GM12872 (cell line): ENCODE measurements at regions not wholly inside any gene's neighbourhood (a gene's known extent, or its start where the extent isn't known, plus 50 kb on each side); places are given as distances from the start of the nearest gene placed in this dataset.

ENCODE experiments used
- TF ChIP-seq, protein P1 (sequence below): IDR thresholded peaks from 3 replicates; pipeline ENCODE4 v1.5.1; 2011; ENCODE audit warnings: low read depth, mild to moderate bottlenecking, low read length, moderate library complexity; ENCODE audit not compliant: insufficient read depth

DNA sequence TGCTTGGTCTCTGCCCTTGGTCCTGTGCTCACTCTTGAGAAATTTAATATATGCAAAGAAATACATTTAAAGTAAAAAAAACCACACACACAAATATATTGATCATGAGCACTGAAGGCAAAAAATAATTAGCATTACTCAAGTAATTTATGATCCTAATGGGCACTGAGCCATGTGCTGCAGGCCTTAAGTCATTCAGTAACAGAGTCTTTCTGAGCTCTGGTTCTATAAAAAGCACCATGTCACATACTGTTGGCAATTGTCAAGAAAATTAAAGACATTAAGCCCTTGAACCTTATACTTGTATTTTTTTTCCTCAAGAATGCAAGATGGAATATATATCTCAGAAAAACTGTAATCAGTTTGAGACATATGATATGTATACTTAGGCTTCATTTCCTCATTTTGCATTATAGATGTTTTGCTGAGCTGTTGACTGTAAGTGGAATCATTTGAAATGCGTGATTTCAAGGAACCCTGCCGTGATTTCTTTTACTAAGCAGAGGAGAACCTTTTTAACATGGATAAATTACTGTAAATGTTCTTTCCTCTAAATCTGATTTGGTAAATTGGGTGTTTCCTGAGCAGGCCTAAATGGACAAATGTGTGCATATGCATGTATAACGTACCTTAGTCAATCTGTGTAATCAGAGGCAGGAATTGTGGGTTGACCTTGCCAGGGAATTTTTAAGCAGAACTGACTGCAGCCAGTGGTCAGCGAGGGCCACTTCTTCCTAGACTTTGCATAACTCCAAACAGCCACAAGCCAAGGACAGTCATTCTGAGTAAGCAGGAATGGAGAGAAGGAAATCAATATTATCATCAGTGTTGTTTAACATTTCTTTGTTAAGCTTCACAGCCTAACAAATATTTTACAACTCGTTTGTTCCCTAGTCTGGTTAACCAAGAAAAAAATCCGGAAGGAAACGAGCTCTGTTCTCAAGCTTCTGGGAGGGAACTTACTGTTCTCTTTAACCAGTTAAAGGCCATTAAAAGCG is 191.5 kb upstream of the ATP5MC3 start:
- TF ChIP-seq, protein P1, sequence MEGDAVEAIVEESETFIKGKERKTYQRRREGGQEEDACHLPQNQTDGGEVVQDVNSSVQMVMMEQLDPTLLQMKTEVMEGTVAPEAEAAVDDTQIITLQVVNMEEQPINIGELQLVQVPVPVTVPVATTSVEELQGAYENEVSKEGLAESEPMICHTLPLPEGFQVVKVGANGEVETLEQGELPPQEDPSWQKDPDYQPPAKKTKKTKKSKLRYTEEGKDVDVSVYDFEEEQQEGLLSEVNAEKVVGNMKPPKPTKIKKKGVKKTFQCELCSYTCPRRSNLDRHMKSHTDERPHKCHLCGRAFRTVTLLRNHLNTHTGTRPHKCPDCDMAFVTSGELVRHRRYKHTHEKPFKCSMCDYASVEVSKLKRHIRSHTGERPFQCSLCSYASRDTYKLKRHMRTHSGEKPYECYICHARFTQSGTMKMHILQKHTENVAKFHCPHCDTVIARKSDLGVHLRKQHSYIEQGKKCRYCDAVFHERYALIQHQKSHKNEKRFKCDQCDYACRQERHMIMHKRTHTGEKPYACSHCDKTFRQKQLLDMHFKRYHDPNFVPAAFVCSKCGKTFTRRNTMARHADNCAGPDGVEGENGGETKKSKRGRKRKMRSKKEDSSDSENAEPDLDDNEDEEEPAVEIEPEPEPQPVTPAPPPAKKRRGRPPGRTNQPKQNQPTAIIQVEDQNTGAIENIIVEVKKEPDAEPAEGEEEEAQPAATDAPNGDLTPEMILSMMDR = no peak

DNA sequence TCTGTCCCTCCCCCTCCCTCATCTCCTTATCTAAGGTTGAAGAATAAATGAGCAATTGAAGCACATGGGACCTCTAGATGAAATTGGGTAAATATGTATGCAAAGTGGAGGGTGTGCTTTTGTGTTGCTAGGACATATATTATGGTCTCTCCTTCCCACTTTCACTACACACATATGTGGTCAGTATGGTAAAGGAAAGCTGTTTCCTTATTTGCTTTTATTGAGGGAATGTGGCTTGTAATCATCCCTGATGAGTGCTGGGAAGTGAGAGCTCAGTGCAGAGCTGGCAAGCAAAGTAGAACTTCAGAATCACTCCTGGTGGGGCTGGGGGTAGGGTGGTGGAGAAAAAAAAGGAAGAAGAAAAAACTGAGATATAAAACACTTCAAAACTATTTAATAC is 189.9 kb upstream of the ATP5MC3 start:
- TF ChIP-seq, protein P1 = no peak

DNA sequence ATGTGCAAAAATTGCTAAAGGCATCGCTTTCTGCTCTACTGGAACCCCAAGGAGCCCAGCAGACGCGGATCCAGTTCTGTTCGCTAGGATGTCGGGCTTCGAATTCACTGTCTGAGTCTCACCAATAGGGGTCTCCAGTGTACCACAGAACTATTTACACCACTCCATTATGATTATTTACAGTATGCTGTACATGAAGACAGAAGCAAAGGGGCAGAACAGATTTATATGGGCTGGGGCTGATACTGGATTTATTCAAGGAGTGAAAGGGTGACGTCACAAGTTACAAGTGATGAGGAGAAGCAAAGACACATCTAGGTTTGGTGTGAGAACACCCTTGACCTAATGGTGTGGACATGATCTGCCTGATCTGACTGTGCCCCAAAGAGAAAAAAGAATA is 185.3 kb upstream of the ATP5MC3 start:
- TF ChIP-seq, protein P1 = peak; percentile 75

DNA sequence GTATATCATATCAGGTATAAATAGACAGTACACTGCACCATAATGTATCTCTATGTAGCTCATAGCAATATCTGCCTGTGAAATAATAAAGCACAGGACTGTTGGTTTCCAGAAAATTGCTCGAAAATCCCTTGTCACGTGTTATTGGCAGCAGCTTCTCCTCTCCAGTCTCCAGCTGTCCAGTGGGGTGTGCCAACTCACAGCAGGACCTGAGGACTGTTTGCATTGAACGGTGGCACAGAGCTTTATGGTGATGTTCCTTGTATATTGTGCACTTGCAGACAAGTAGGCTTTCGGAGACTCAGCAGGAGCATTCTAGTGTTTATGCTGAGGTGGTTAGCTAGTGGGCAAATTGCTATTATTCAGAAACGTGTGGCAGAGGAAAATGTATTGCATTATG is 182.2 kb upstream of the ATP5MC3 start:
- TF ChIP-seq, protein P1 = no peak

DNA sequence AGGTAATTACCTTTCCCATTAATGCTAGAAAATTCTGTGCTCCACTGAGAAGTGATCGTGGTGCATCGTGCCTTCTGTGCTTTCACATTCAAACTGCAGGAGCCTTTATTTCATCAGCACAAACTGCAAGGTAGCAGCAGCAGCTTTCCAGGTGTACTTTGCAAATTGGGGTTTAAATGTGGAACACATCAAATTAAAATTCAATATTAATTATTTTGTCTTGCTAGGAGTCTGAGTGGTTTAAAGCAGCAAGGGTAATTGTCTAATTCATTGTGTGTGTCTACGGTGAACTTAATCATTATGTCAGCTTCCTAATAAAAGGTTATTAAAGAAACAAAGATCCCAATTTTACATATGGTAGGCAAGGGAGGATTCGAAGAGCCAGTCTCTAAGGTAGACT is 180.8 kb upstream of the ATP5MC3 start:
- TF ChIP-seq, protein P1 = no peak

DNA sequence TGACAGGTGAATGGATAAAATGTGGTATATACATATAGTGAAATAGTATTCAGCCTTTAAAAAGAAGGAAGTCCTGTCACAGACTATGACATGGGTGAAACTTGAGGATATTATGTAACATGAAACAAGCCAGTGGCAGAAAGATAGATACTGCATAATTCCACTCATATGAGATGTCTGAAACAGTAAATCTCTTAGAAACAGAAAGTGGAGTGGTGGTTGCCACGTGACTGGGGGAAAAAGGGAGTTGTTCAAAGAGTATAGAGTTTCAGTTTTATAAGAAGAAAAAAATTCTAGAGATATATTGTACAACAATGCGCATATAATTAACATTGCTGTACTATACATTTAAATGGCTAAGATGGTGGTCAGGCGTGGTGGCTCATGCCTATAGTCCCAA is 178.2 kb upstream of the ATP5MC3 start:
- TF ChIP-seq, protein P1 = no peak

DNA sequence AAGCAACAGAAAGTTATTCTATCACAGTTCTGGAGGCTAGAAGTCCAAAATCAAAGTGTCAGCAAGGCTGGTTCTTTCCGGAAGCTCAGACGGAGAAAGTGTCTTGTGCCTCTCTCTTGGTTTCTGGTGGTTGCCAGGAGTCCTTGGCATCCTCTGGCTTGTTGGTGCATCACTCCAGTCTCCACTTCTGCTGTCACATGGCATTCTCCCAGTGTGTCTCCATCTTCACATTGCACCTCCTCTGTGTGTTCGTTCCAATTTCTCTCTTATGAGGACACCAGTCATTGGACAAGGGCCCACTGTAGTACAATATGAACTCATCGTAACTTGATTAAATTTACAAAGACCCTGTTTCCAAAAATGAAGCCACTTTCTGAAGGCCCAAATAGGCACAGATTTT is 175.4 kb upstream of the ATP5MC3 start:
- TF ChIP-seq, protein P1 = no peak
